HT-29 (cell line): ENCODE measurements at regions not wholly inside any gene's neighbourhood (a gene's known extent, or its start where the extent isn't known, plus 50 kb on each side); places are given as distances from the start of the nearest gene placed in this dataset.
A peak's percentile ranks its signal among the peaks of the same experiment; 100 is the strongest.
"Not testable (repeated sequence)": the region's sequence is repeated elsewhere in the genome, so short reads cannot be mapped to it uniquely, and the experiment has no call there.

Source experiments
- DNase-seq: peaks from one replicate; pipeline ENCODE4 v3.0.0-alpha.2; 2015; ENCODE audit warnings: low spot score

DNA sequence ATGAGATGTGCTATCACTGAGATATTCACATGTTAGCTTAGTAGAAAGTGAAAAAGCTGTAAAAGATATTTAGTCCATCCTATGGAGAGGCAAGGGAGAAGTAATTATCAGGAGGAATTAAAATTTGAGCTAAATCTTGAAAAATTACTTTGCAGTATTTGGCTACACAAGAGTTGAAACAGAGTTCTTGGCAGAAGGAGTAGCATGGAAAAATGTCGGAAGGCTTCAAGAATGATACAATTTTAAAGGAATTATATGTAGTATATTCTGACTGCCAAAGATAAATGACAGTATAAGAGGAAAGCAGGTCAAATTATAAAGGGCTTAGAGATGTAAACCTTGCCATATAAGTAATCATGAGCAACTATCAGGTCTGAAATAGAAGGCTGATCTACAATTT is 518.9 kb downstream of the BRINP3 start:
- DNase-seq = no peak

DNA sequence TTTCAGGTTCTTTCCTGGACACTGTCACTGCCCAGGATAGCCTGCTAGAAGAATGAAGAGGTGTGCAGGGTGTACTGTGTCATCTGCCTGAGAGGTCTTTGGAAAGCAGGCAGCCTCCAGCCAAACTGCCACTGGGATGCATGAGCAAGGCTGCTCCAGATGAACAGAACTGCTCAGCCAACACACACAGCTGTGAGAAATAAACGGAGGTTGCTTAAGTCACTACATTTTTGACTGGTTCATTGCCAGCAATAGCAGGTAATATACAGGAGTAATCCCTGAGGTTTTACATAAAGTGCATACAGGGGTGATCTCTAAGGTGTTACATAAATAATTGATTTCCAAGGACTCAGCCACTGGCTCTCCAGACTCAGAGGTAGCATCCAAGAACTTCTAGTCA is 516.9 kb downstream of the BRINP3 start:
- DNase-seq = no peak

- no peak for DNase-seq
Observed at GRCh38 chr1:189962181-189962580, 515.5 kb downstream of the BRINP3 start.

DNA sequence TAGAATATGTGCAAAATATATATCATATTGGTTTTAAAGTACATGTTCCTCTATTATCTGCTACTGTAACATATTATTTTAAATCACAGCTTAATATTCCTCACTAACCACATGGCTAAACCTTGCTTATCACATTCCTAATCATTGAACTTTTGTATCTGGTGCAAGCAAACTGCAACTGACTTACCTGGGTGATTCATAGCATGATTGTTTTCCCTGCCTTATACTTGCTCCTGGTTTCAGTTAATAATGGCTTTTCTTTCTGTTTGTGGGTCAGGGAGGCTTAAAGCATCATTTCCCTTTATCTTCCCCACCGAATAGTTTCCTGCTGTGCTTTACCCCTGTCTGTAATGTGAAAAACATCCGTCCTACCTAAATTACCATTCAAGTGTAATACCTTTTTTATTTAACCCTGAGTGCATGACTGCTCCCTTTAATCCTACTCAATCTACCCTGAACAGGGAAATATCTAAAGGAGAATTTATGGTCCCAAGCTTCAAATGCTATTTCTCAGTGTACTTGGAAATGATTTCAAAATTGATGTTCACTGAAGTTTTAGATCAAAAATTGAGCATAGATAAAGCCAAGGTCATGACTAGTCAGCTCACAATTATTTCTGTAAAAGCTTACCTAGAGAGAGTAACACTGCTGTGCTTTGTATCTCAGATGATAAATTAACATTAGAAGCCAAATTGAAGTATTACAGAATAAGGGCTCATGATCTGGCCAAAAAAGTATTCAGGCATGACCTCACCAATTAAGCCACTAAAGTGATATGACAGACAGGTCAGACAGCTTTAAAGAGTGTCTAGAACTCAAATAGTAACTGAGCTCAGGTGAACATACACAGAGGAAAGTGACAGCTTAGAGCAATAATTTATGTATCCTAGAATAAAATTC is 507.1 kb downstream of the BRINP3 start:
- no peak for DNase-seq

GRCh38 chr1:189971656-189972055 is 506.0 kb downstream of the BRINP3 start:
- DNase-seq = no peak

GRCh38 chr1:189977184-189977583 is 500.5 kb downstream of the BRINP3 start:
- DNase-seq = no peak

GRCh38 chr1:189983166-189983890 is 494.3 kb downstream of the BRINP3 start:
- peak; percentile 24 for DNase-seq

- DNase-seq = no peak
Observed at GRCh38 chr1:189986516-189986915, 491.1 kb downstream of the BRINP3 start.

- DNase-seq = no peak
Observed at GRCh38 chr1:189987509-189987908, 490.2 kb downstream of the BRINP3 start.

DNA sequence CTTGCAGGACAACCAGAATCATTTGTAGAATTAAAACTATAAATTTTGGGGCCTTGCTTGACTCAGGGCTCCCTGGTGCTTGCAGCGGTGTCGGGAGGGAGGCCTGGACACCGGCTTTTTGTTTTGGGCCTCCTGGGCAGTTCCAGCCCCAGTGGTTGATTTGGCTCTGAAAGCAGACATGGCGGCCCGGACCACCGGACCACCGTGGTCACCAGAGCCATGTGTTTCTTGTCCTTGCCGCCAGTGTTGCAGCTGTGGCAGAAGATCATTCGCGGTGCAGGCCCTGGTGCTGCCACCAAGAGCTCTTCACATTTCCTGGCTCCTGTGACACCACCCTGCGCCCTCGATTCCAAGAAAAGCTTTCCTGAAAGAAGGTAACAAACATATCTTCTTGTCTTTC is 484.8 kb downstream of the BRINP3 start:
- no peak for DNase-seq

DNA sequence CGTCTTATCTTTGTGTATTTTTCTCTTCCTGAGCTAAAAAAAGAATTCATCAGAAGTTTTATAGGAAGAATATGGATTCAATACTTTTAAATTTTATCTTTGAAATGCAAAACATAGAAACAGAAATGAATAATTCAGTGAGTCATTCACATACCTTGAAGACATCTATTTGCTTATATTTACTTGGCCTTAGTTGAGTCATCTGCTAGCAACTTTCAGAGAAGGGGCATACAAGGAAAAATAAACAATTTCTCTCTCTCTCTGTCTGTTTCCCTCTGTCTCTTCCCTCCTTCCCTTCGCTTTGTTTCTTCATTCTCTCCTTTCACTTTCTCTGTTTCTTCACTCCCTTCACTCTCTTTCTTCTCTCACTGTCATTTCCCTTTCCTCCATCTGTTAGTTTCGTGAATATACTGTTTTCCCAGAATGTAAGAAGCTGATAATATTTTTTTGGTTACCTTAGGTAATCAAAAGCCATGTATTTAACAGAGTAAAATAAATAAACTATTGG is 477.2 kb downstream of the BRINP3 start:
- no peak for DNase-seq

- DNase-seq = no peak
Observed at GRCh38 chr1:190001187-190001586, 476.5 kb downstream of the BRINP3 start.

DNA sequence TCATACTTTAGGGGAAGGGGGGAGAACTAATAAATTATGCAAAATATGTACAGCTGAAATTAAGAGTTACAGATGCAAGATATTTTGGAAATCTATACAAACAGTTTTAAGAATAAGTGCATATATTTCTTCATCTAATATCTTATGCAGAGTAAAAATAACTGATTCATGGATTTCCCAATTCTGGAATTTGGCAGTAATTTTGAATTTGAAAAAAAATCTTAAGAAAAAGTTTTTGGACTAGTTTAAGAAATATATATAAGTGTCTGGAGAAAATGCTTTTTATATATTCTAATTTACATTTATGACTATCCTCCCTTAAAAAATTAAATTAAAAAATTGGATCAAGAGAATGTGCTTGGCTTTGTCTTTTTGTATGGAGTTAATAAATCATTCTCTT is 474.3 kb downstream of the BRINP3 start:
- DNase-seq = no peak

DNA sequence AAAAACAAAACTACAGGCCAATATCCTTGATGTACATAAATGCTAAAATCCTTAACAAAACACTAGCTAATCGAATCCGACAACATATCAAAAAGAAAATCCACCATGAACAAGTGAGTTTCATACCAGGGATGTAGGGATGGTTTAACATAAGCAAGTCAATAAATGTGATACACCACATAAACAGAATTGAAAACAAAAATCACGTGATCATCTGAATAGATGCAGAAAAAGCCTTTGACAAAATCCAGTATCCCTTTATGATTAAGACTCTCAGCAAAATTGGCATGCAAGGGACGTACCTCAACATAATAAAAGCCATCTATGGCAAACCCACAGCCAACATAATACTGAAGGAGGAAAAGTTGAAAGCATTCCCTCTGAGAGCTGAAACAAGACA is 466.1 kb downstream of the BRINP3 start:
- DNase-seq = no peak

- DNase-seq = not testable (repeated sequence)
Observed at GRCh38 chr1:190019151-190019550, 458.5 kb downstream of the BRINP3 start.

DNA sequence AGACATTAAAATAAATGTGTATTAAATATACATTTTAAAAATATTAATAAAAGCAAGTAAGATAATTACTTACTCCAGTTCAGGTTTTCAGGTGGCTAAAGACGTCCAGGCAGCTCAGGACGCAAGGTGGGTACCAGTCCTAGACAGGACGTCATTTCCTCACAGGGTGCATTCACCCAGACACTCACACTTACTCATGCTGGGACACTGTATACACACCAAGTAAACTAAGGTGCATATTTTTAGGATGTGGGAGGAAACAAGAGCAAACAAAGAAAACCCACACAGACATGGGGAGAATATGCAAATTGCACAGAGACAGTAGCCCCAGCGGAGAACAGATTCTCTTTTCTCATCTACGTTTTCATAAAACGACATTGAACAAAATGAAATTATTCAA is 457.9 kb downstream of the BRINP3 start:
- DNase-seq = no peak

- DNase-seq = peak; percentile 44
Observed at GRCh38 chr1:190022709-190023108, 455.0 kb downstream of the BRINP3 start.

- DNase-seq = no peak
Observed at GRCh38 chr1:190029441-190029840, 448.2 kb downstream of the BRINP3 start.

- DNase-seq = no peak
Observed at GRCh38 chr1:190043655-190044054, 434.0 kb downstream of the BRINP3 start.

DNA sequence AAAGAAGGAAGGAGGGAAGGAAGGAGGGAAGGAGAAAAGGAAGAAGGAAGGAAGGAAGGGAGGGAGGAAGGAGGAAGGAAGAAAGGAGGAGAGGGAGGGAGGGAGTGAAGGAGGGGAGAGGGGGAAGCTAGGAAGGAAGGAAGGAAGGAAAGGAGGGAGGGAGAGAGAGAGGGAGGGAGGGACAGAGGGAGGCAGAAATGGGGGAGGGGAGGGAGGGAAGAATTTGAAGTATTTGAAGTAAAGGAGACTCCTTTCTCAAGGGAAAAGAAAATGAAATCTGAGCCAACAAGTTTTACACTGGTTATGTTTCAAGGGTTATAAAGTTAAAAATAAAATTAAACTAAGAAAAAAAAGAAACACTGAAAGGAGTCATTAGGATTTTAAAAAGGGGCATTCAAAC is 431.4 kb downstream of the BRINP3 start:
- DNase-seq = no peak
